Body of pancreas (tissue), 4 donors: ENCODE measurements at regions not wholly inside any gene's neighbourhood (a gene's known extent, or its start where the extent isn't known, plus 50 kb on each side); places are given as distances from the start of the nearest gene placed in this dataset.

Experiments used
- ATAC-seq: fragments of 150-250 bp; one replicate; pipeline ENCODE4 v1.9.1; 2016
- DNase-seq, 4 donors: peaks; one replicate each; pipeline ENCODE4 v3.0.0-alpha.2; 2019
- H3K27ac ChIP-seq, 4 donors: fragments of 200-600 bp; sonication (generic); 1 replicate in 3 of 4; 2 replicates in 1 of 4; pipeline versions ENCODE4 v1.5.1 to v1.6.1; 2016 to 2019; ENCODE audit warnings: mild to moderate bottlenecking in 1 of 4, mixed read lengths in 1 of 4, moderate library complexity in 1 of 4
- H3K27me3 ChIP-seq, 2 donors: fragments of 200-600 bp; sonication (generic); one replicate each; pipeline ENCODE4 v1.6.0; 2016; ENCODE audit warnings: mild to moderate bottlenecking in 1 of 2
- H3K36me3 ChIP-seq, 2 donors: fragments of 200-600 bp; sonication (generic); replicated peaks in 1 of 2; 2 replicates each; pipeline ENCODE4 v1.5.1; 2016; ENCODE audit warnings: low read depth in 2 of 2; ENCODE audit not compliant: insufficient read depth in 1 of 2
- H3K4me1 ChIP-seq: fragments of 200-600 bp; sonication (generic); one replicate; pipeline ENCODE4 v1.6.0; 2016
- H3K4me3 ChIP-seq, 2 donors: fragments of 200-600 bp; sonication (generic); 1 replicate in 1 of 2; 2 replicates in 1 of 2; pipeline ENCODE4 v1.5.1; 2016 to 2019
- H3K9me3 ChIP-seq, 3 donors: fragments of 200-600 bp; sonication (generic); 1 replicate in 2 of 3; 2 replicates in 1 of 3; pipeline ENCODE4 v1.5.1; 2016
- CTCF ChIP-seq, 7 experiments: fragments of 450-650 bp in 4 of 7; fragments of 200-600 bp in 3 of 7; sonication (generic) in 3 of 7; IDR thresholded peaks; one replicate each; pipeline ENCODE4 v1.5.1; 2016 to 2019; ENCODE audit warnings: antibody characterized with exemption in 7 of 7
- POLR2A ChIP-seq, 3 donors: fragments of 450-650 bp; IDR thresholded peaks; one replicate each; pipeline ENCODE4 v1.6.1; 2016; ENCODE audit warnings: antibody characterized with exemption in 3 of 3, mild to moderate bottlenecking in 2 of 3
- WGBS, 2 donors: methylation state at CpG; one replicate each; pipeline ENCODE4 v1.1.5; 2017; 5-methylcytosine and 5-hydroxymethylcytosine counted together
- intact Hi-C: fragments of 100-400 bp; cut with DNase I; formaldehyde crosslinking; loops from one replicate; pipeline ENCODE4 v1.15.1; 2023

- 47 to 50% methylated on average over 6 of the region's 6 CpGs for WGBS, 2 donors
- ATAC-seq (no peak), DNase-seq (no peak)
- no peaks in the 10 kb centered on the region for H3K27me3 ChIP-seq
- H3K9me3 ChIP-seq, result no peaks in the 10 kb centered on the region
- H3K4me3 ChIP-seq, result no peak overlapping the region
- no peaks in the 10 kb centered on the region for H3K36me3 ChIP-seq
- H3K27ac ChIP-seq, result no peak overlapping the region
- no peak for TF ChIP-seq CTCF (IDR thresholded peaks at IDR 0.05)
- no peak for TF ChIP-seq POLR2A (IDR thresholded peaks at IDR 0.05)
- H3K4me1 ChIP-seq, result no peaks in the 10 kb centered on the region
- intact Hi-C loops, result no loop called here
These were observed 133.0 kb upstream of the PRKCQ start for GRCh38 chr10:6713120-6713519.

GRCh38 chr10:6711881-6712280 is 131.8 kb upstream of the PRKCQ start:
- ATAC-seq, result no peak
- H3K9me3 ChIP-seq, result no peaks in the 10 kb centered on the region
- intact Hi-C loops, result no loop called here
- H3K36me3 ChIP-seq, result no peaks in the 10 kb centered on the region
- H3K4me1 ChIP-seq, result no peaks in the 10 kb centered on the region
- TF ChIP-seq CTCF (IDR thresholded peaks at IDR 0.05), result no peak
- TF ChIP-seq POLR2A (IDR thresholded peaks at IDR 0.05), result no peak
- no peak overlapping the region for H3K27ac ChIP-seq
- no peak overlapping the region for H3K4me3 ChIP-seq
- no peak for DNase-seq
- WGBS, 2 donors, result 32 to 44% methylated on average over 14 to 17 of the region's 17 CpGs
- H3K27me3 ChIP-seq, result no peaks in the 10 kb centered on the region

GRCh38 chr10:6711408-6711841 is 131.3 kb upstream of the PRKCQ start:
- H3K27me3 ChIP-seq, result no peaks in the 10 kb centered on the region
- WGBS, 2 donors, result 48 to 50% methylated on average over 6 of the region's 6 CpGs
- ATAC-seq, result no peak

GRCh38 chr10:6707352-6707751 is 127.3 kb upstream of the PRKCQ start:
- 66 to 67% methylated on average over 4 of the region's 4 CpGs for WGBS, 2 donors
- intact Hi-C loops, result no loop called here
- no peak for TF ChIP-seq CTCF (IDR thresholded peaks at IDR 0.05)
- TF ChIP-seq POLR2A (IDR thresholded peaks at IDR 0.05), result no peak

More at GRCh38 chr10:6711408-6711841, 131.3 kb upstream of the PRKCQ start:
- no peak for DNase-seq
- no peaks in the 10 kb centered on the region for H3K4me1 ChIP-seq
- no peak overlapping the region for H3K27ac ChIP-seq
- TF ChIP-seq CTCF (IDR thresholded peaks at IDR 0.05), result no peak
- TF ChIP-seq POLR2A (IDR thresholded peaks at IDR 0.05), result no peak
- intact Hi-C loops, result no loop called here
- H3K36me3 ChIP-seq, result no peaks in the 10 kb centered on the region
- no peak overlapping the region for H3K4me3 ChIP-seq
- no peaks in the 10 kb centered on the region for H3K9me3 ChIP-seq

GRCh38 chr10:6706725-6707124 is 126.6 kb upstream of the PRKCQ start:
- H3K27me3 ChIP-seq, result no peaks in the 10 kb centered on the region
- DNase-seq (no peak), ATAC-seq (no peak)
- WGBS, 2 donors, result 62 to 83% methylated on average over 3 to 4 of the region's 4 CpGs
- H3K4me1 ChIP-seq, result no peaks in the 10 kb centered on the region
- no peaks in the 10 kb centered on the region for H3K9me3 ChIP-seq
- intact Hi-C loops, result no loop called here
- no peak overlapping the region for H3K4me3 ChIP-seq
- no peak overlapping the region for H3K27ac ChIP-seq
- no peak for TF ChIP-seq POLR2A (IDR thresholded peaks at IDR 0.05)
- no peak for TF ChIP-seq CTCF (IDR thresholded peaks at IDR 0.05)
- no peaks in the 10 kb centered on the region for H3K36me3 ChIP-seq

More at GRCh38 chr10:6707352-6707751, 127.3 kb upstream of the PRKCQ start:
- Histone ChIP-seq H3K4me3 (no peak overlapping the region), H3K27me3 (no peaks in the 10 kb centered on the region), H3K27ac (no peak overlapping the region), H3K4me1 (no peaks in the 10 kb centered on the region), H3K36me3 (no peaks in the 10 kb centered on the region), H3K9me3 (no peaks in the 10 kb centered on the region)
- ATAC-seq, result no peak
- no peak for DNase-seq
